A549 (cell line): ENCODE measurements at regions not wholly inside any gene's neighbourhood (a gene's known extent, or its start where the extent isn't known, plus 50 kb on each side); places are given as distances from the start of the nearest gene placed in this dataset.

Source experiments
- CTCF ChIP-seq: fragments of >200 bp; sonication (Bioruptor Twin); formaldehyde crosslinking; IDR thresholded peaks from 3 replicates; pipeline ENCODE4 v1.5.1; 2016
- REST ChIP-seq: fragments of 200-600 bp; sonication (generic); IDR thresholded peaks from 2 replicates; pipeline ENCODE4 v1.6.1; 2016; ENCODE audit warnings: antibody characterized with exemption, mild to moderate bottlenecking, moderate library complexity

- TF ChIP-seq CTCF, result no peak
- TF ChIP-seq REST, result no peak
These were observed 892.4 kb downstream of the RPS29 start for GRCh38 chr14:48693793-48694192.
